ENCODE measurements at regions not wholly inside any gene's neighbourhood (a gene's known extent, or its start where the extent isn't known, plus 50 kb on each side); places are given as distances from the start of the nearest gene placed in this dataset.
"Not testable (repeated sequence)": the region's sequence is repeated elsewhere in the genome, so short reads cannot be mapped to it uniquely, and the experiment has no call there.

- FAIRE-seq (no peak), DNase-seq (ENCODE audit: low spot score) (no peak)
Observed at GRCh38 chr2:53610260-53610659, 157.3 kb upstream of the CHAC2 start.

GRCh38 chr2:53609551-53609950 lies 158.1 kb upstream of the CHAC2 start:
- FAIRE-seq (no peak), DNase-seq (ENCODE audit: low spot score) (no peak)

- FAIRE-seq (no peak), DNase-seq (ENCODE audit: low spot score) (no peak)
Observed at GRCh38 chr2:53608293-53608692, 159.3 kb upstream of the CHAC2 start.

DNA sequence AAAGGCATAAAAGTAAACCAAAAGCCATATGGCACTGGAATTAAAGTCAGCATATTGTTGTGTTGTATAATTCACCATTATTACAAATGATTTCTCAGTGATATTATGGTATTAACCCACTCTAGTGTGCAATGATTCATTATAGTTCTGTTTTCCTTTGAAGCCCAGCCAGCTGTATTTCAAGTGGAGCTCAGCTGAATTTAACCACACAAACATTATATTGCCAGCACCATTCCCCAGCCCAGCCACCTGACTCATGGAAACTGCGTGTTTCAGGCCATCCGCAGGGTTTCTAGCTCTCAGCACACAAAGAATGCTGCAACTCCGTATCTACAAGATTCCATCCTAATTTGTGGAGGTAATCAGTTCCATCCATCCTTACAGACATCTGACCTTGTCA lies 166.8 kb upstream of the CHAC2 start:
- DNase-seq (ENCODE audit: low spot score) = peak; percentile 30
- FAIRE-seq = peak; percentile 74

DNA sequence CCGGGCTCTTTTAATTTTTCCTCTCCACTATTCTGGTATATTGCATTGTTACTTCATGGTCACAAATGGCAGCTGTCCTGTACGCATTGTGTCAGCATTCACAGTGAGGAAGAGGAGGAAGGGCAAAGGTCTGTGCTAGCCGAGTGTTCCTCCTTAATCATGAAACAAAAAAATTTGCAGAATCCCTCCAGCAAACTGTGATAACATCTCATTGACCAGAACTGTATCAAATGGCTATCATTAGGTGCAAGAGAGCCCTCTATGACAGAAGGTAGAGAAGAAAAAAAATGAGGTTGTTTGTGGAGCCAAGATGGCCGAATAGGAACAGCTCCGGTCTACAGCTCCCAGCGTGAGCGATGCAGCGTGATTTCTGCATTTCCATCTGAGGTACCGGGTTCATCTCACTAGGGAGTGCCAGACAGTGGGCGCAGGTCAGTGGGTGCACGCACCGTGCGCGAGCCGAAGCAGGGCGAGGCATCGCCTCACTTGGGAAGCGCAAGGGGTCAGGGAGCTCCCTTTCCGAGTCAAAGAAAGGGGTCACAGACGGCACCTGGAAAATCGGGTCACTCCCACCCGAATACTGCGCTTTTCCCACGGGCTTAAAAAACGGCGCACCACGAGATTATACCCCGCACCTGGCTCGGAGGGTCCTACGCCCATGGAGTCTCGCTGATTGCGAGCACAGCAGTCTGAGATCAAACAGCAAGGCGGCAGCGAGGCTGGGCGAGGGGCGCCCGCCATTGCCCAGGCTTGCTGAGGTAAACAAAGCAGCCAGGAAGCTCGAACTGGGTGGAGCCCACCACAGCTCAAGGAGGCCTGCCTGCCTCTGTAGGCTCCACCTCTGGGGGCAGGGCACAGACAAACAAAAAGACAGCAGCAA lies 180.6 kb upstream of the CHAC2 start:
- FAIRE-seq; DNase-seq (ENCODE audit: low spot score): not testable (repeated sequence)

DNA sequence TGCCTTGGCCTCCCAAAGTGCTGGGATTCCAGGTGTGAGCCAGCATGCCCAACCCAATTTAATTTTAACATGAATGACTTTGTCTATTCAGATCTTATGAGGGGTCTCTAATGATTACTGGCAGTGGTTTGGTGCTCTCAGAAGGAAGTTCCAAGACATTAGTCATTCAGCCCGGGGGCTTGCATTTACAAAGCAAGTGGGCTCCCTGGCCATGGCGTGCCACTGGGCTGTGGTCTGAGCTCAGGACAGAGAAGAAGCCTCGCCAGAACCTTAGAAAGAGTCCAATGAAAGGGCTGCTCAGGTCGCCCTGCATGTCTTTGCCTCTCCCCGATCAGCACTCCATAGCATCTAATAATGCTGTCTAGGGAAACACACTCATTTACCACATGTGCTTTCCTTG lies 182.6 kb upstream of the CHAC2 start:
- FAIRE-seq (no peak), DNase-seq (ENCODE audit: low spot score) (no peak)

DNA sequence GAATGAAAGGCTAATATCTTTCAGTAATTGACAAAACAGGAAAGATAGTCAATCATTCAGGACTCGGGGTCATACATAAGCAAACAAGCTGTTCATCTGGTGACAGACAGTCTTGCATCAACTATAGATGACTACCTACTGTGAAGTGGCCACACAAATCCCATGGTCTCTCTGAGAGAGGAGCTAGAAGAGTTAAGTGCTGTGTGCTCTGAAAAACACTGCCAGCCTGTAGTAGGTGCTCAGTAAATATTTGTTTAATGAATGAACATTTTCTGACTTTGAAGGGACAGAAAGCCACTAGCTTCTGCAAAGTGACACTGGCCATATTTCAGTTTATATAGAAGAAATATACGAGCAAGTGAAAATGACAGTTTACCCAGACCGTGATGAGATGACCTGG lies 184.0 kb upstream of the CHAC2 start:
- DNase-seq (ENCODE audit: low spot score) = no peak
- no peak for FAIRE-seq

DNA sequence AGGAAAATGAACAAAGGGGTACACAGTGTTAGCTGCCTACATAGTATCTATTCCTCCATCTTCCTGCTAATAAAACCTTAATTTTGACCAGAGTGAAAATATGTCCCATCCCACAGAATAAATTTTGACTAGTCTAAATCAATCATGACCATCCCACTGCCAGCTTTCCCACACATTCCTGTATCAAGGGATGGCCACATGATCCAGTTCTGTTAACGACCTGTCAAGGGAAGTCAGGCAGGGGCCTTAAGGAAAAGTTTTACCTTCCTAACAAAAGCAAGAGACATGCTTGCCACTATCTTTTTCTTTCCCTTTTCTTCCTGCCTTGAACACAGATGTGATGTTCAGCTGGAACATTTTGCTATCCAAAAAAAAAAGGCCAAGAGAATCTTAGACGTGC lies 185.0 kb upstream of the CHAC2 start:
- DNase-seq (ENCODE audit: low spot score) (no peak), FAIRE-seq (no peak)

DNA sequence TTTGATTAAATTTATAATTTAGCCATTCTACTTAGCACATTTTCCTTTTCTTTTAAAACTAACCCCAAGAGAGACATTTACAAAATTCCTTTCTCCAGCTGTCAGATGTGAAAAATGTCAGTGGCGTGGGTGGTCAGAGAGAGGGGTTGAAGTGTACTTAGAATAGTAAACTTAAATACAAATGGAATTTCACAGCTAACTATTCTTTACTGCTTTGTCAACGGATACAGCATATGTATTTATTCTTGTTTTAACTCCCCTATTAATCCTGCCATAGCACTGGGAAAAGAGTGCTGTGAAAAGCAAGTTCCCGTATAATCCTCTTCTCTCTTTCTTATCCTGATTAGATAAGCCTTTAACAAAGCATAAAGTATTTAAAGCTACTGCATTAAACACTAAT lies 191.4 kb upstream of the CHAC2 start:
- FAIRE-seq = no peak
- no peak for DNase-seq (ENCODE audit: low spot score)

GRCh38 chr2:53575721-53576124 lies 191.9 kb upstream of the CHAC2 start:
- DNase-seq (ENCODE audit: low spot score) = no peak
- FAIRE-seq = no peak

GRCh38 chr2:53572696-53573095 lies 194.9 kb upstream of the CHAC2 start:
- DNase-seq (ENCODE audit: low spot score) = no peak
- no peak for FAIRE-seq

DNA sequence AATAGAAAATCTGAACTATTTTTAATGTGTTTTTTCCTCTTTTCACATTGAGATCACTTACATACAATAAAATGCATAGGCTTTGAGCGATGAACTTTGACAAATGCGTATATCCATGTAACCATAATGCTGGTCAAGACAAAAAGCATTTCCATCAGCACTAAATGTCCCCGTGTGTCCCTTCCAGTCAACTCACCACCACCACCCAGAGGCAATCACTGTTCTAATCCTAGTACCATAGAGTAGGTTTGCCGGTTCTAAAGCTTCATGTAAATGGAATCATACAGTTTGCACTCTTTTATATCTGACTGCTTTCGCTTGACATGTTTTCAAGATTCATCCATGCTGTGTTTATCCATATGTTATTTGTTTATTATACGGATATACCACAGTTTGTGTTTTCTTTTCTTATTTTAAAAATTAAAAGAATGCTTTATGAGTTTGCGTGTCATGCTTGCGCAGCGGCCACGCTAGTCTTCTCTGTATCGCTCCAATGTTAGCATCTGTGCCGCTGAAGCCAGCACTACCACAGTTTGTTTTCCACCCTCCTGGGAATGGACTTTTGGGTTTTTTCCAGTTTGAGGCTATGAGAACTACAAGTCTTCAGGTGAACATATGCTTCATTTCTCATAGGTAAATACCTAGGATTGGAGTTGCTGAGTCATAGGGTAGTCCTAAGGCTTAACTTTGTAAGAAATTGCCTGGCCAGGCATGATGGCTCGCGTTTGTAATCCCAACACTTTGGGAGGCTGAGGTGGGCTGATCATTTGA lies 197.5 kb upstream of the CHAC2 start:
- DNase-seq (ENCODE audit: low spot score) (no peak), FAIRE-seq (no peak)

DNA sequence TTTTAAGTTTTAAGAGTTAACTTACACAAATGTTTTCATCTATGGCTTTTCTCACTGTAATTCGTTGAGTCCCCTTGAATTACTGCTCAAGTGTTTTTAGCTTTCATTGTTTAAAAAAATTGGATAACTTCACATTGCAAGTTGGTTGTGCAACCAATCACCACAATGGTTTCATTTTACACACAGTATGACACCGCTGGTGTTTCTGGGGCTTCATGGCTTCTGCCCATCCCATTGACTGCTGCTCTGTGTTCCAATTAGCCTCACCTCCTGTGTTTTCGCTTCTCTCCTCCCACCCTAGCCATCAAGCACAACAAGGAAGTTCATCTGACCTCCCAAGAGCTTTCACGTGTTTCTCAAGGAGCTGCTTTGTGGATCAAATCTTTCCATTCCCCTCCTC lies 199.1 kb upstream of the CHAC2 start:
- no peak for FAIRE-seq
- DNase-seq (ENCODE audit: low spot score) = no peak

- FAIRE-seq (no peak), DNase-seq (ENCODE audit: low spot score) (no peak)
Observed at GRCh38 chr2:53567073-53567472, 200.5 kb upstream of the CHAC2 start.

DNA sequence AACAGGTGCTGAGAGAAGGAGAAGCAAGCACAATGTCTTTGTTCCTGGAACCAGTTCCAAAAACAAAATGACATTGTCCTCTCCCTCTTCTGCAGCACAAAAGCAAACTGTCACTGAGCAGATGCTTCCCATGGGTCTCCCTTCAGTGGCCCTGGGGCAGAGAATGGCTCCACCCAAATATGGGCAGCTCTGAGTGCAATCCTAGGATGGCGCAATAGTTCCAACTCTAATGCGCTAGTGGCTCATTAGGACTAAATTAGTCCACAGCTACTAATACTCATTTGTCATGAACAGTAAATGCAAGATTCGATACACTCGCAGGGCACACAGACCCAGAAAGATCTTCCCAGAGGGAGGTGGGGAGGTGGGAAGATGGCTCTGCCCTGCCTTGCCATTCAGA lies 205.2 kb upstream of the CHAC2 start:
- FAIRE-seq = no peak
- no peak for DNase-seq (ENCODE audit: low spot score)

DNA sequence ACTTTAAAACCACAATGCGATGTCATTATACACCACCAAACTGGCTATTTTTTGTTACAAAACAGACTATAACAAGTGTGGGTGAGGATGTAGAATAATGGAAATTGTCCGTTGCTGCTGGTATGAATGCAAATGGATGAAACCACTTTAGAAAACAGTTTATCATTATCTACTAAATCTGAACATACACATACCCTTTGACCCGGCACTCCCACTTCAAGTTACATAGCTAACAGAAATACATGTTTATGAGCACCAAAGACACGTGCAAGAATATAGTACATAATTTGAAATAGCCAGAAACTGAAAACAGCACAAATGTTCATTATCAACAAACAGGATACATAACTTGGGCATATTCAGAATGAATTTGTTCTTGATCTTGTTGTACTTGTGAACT lies 206.4 kb upstream of the CHAC2 start:
- FAIRE-seq = no peak
- no peak for DNase-seq (ENCODE audit: low spot score)

- peak; percentile 62 for DNase-seq (ENCODE audit: low spot score)
- FAIRE-seq = peak; percentile 76
Observed at GRCh38 chr2:53559302-53559966, 208.2 kb upstream of the CHAC2 start.

DNA sequence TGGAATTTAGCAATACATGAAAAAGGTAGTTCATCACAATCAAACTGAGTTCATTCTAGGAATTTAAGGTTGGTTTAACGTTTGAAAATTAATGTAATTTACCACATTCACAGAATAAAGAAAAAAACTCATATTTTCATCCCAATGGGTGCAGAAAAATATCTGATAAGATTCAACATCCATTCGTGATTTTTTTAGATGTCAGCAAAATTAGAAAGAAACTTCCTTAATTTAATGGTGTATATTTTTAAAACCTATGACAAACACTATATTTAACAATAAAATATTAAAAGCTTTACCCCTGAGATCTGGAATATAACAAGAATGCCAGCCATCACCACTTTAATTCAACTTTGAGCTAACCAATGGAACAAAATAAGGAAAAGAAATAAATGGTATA lies 208.7 kb upstream of the CHAC2 start:
- DNase-seq (ENCODE audit: low spot score) = no peak
- no peak for FAIRE-seq

DNA sequence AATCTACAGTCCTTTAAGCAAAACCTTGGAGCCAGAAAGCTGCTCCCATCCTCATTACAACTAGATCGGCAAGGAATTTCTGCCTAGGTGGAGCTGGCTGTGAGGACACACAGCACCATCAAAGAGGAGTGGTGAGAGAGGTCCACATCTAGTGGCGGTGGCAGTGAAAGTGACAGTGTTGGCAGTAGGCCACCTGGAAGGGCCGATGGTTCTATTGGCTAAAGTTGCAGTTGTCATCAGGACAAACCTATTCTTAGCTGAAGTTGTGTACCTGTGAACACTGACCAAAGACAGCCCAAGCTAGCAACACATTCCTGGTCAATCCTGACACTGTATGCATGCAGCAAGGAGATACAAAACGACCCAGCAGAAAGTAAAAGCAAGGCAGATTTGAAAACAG lies 218.1 kb upstream of the CHAC2 start:
- no peak for FAIRE-seq

DNA sequence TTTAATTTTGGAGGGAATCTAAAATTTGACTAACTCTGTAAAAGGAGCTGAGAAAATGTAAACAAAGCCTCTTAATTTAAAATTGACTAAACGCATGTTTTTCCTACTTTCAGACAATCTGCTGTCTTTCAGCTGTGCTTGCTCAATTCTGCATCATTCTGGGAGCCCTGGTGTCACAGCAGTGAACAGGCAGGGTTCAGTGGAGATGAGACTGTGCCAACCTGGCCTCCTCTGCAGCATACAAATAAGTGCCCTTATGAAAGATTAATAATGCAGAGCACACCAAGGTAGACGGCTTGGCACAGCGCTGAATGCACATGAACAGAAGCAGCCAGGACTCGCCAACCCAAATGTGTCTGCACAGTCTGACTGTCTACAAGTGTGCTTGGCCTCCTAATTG lies 222.0 kb upstream of the CHAC2 start:
- FAIRE-seq (no peak), DNase-seq (ENCODE audit: low spot score) (no peak)

More for the DNA sequence above, 218.1 kb upstream of the CHAC2 start:
- no peak for DNase-seq (ENCODE audit: low spot score)

GRCh38 chr2:53544871-53545558 lies 222.6 kb upstream of the CHAC2 start:
- no peak for FAIRE-seq

DNA sequence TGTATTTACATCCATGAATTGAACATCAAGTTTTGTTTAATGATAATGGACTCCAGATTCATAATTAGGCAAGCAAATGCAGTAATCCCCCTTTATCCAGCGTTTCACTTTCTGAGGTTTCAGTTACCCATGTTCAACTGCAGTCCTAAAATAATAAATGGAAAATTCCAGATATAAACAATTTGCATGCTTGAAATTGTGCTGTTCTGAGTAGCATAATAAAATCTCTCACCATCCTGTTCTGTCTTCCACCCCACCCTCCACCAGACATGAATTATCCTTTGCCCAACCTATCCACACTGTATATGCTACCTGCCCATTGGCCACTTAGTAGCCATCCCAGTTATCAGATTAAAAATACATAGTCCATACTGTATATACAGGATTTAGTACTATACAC lies 224.5 kb upstream of the CHAC2 start:
- no peak for DNase-seq (ENCODE audit: low spot score)
- FAIRE-seq = no peak

More at GRCh38 chr2:53544871-53545558, 222.6 kb upstream of the CHAC2 start:
- DNase-seq (ENCODE audit: low spot score) = no peak
